BLaER1 treated with 17β-estradiol and CSF1 and Interleukin-3, amounts not matched to agents 10 nM and 100 nM (cell line): ENCODE measurements at regions not wholly inside any gene's neighbourhood (a gene's known extent, or its start where the extent isn't known, plus 50 kb on each side); places are given as distances from the start of the nearest gene placed in this dataset.
A peak's percentile ranks its signal among the peaks of the same experiment; 100 is the strongest.

Source experiments
- H3K27ac ChIP-seq, 11 experiments: shearing (Covaris generic); formaldehyde crosslinking; 2 replicates each; pipeline ENCODE4 v1.8.1; 2022
- H3K27me3 ChIP-seq, 11 experiments: shearing (Covaris generic); formaldehyde crosslinking; 2 replicates each; pipeline ENCODE4 v1.8.1; 2022
- H3K36me3 ChIP-seq, 11 experiments: shearing (Covaris generic); formaldehyde crosslinking; 2 replicates each; pipeline ENCODE4 v1.8.1; 2022
- H3K4me1 ChIP-seq, 10 experiments: shearing (Covaris generic); formaldehyde crosslinking; 2 replicates each; pipeline ENCODE4 v1.8.1; 2022
- H3K4me2 ChIP-seq, 11 experiments: shearing (Covaris generic); formaldehyde crosslinking; 2 replicates each; pipeline ENCODE4 v1.8.1; 2022
- H3K4me3 ChIP-seq, 10 experiments: shearing (Covaris generic); formaldehyde crosslinking; 2 replicates each; pipeline ENCODE4 v1.8.1; 2022
- H3K9ac ChIP-seq, 11 experiments: shearing (Covaris generic); formaldehyde crosslinking; 2 replicates each; pipeline ENCODE4 v1.8.1; 2022
- H3K9me3 ChIP-seq, 11 experiments: shearing (Covaris generic); formaldehyde crosslinking; replicated peaks in 1 of 11; 2 replicates each; pipeline ENCODE4 v1.8.1; 2022
- H4K20me1 ChIP-seq, 11 experiments: shearing (Covaris generic); formaldehyde crosslinking; 2 replicates each; pipeline ENCODE4 v1.8.1; 2022
- Cebpa-rat ChIP-seq, 11 experiments: shearing (Covaris generic); IDR thresholded peaks; 2 replicates each; pipeline ENCODE4 v1.8.1; 2022

DNA sequence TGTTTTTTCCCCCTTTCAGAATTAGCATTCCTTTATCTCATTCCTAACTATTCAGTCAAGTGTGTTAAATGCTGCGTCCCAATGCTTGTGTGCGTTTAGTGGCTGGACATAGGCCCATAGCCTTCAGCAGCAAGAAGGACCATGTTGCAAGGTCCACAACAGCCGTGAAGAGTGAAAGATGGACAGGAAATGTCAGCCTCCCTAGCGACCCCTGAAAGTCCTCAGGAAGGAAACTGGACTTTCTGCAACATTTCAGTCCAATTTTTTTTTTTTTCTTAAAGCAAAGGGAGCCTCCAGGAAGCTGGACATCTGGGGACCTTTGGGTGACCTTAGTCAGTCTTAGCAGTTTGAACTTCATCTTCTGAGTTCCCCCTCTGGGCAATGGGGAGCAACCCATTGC is 550.7 kb upstream of the MGMT start:
- H3K27me3 ChIP-seq, result no peaks in the 10 kb centered on the region
- H3K36me3 ChIP-seq, result no peaks in the 10 kb centered on the region
- H3K4me2 ChIP-seq, result no peak overlapping the region

GRCh38 chr10:128921389-128922022 is 545.5 kb upstream of the MGMT start:
- Histone ChIP-seq H3K4me2 (no peak overlapping the region), H3K36me3 (no peaks in the 10 kb centered on the region), H3K4me1 (no peaks in the 10 kb centered on the region), H3K9ac (no peak overlapping the region), H4K20me1 (no peaks in the 10 kb centered on the region), H3K4me3 (no peak overlapping the region), H3K9me3 (peaks cover 0 to 19% (median 0%) of the 10 kb centered on the region in 11 experiments; a peak in 6 of 22 replicates), H3K27ac (no peak overlapping the region), H3K27me3 (no peaks in the 10 kb centered on the region)
- TF ChIP-seq Cebpa-rat (IDR thresholded peaks at IDR 0.05), result no peak

More for the DNA sequence above, 550.7 kb upstream of the MGMT start:
- no peak for TF ChIP-seq Cebpa-rat (IDR thresholded peaks at IDR 0.05)
- no peaks in the 10 kb centered on the region for H4K20me1 ChIP-seq
- no peak overlapping the region for H3K9ac ChIP-seq
- H3K4me3 ChIP-seq, result no peak overlapping the region
- no peak overlapping the region for H3K27ac ChIP-seq
- no peaks in the 10 kb centered on the region for H3K9me3 ChIP-seq
- H3K4me1 ChIP-seq, result no peaks in the 10 kb centered on the region

GRCh38 chr10:128922172-128922571 is 544.9 kb upstream of the MGMT start:
- no peak overlapping the region for H3K9ac ChIP-seq
- H3K4me1 ChIP-seq, result no peaks in the 10 kb centered on the region
- peaks cover 0 to 22% (median 0%) of the 10 kb centered on the region in 11 experiments; a peak in 6 of 22 replicates for H3K9me3 ChIP-seq
- TF ChIP-seq Cebpa-rat (IDR thresholded peaks at IDR 0.05), result no peak
- no peak overlapping the region for H3K27ac ChIP-seq
- H3K27me3 ChIP-seq, result no peaks in the 10 kb centered on the region
- no peaks in the 10 kb centered on the region for H3K36me3 ChIP-seq
- H4K20me1 ChIP-seq, result no peaks in the 10 kb centered on the region
- no peak overlapping the region for H3K4me3 ChIP-seq
- H3K4me2 ChIP-seq, result no peak overlapping the region

DNA sequence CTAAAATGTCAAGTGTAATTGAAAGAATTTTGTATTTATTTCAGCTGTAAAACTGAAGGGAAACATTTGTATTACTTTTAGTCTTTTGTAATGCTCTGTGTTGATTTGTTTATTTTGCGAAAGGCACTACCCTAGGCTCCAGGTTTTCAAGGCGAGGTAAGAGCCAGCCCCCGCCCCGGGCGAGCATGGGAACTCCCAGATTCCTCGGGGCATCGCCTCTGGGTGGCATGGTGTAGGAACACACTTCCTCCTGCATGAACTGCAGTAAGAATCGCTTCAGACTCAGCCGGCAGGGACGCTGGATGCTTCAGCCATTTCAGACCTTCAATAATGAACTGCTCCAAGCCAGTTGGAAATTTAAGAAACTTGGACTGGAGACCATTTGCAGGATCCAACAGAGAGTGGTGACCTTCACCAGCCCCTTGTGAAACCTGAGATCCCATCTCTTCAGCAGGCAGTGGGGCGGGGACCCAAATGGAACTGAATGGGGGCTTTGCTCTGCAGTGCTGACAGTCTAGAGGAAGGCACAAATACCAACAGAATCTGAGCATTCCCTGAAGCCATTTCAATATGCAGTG is 544.3 kb upstream of the MGMT start:
- no peaks in the 10 kb centered on the region for H3K27me3 ChIP-seq
- no peaks in the 10 kb centered on the region for H3K36me3 ChIP-seq
- TF ChIP-seq Cebpa-rat (IDR thresholded peaks at IDR 0.05), result no peak
- H3K9me3 ChIP-seq, result peaks cover 0 to 22% (median 0%) of the 10 kb centered on the region in 11 experiments; a peak in 6 of 22 replicates
- no peaks in the 10 kb centered on the region for H4K20me1 ChIP-seq
- H3K27ac ChIP-seq, result no peak overlapping the region
- H3K4me3 ChIP-seq, result no peak overlapping the region
- H3K4me2 ChIP-seq, result no peak overlapping the region
- no peak overlapping the region for H3K9ac ChIP-seq
- no peaks in the 10 kb centered on the region for H3K4me1 ChIP-seq

DNA sequence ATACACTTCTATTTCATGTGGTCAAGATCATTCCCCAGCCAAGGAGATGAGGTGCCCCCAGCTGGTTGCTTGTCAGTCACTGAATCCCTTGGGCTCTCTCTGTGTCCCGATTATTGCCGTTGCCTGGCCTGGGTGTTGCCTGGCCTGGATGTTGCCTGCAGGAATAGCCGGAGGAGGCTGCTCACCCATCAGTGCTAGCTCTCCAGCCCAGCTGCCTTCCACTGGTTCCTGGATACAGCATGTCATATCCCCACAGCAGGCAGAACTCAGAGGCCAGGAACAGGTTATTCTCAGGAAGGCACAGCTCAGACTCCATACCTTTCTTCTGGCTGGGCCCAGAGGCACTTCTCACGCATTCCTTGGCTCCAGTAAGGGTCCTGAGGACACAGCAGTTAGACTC is 542.1 kb upstream of the MGMT start:
- peaks cover 0 to 22% (median 0%) of the 10 kb centered on the region in 11 experiments; a peak in 6 of 22 replicates for H3K9me3 ChIP-seq
- H4K20me1 ChIP-seq, result no peaks in the 10 kb centered on the region
- H3K27me3 ChIP-seq, result no peaks in the 10 kb centered on the region
- no peak for TF ChIP-seq Cebpa-rat (IDR thresholded peaks at IDR 0.05)
- H3K4me2 ChIP-seq, result no peak overlapping the region
- no peaks in the 10 kb centered on the region for H3K36me3 ChIP-seq
- no peak overlapping the region for H3K4me3 ChIP-seq
- H3K4me1 ChIP-seq, result no peaks in the 10 kb centered on the region
- H3K27ac ChIP-seq, result no peak overlapping the region
- no peak overlapping the region for H3K9ac ChIP-seq

DNA sequence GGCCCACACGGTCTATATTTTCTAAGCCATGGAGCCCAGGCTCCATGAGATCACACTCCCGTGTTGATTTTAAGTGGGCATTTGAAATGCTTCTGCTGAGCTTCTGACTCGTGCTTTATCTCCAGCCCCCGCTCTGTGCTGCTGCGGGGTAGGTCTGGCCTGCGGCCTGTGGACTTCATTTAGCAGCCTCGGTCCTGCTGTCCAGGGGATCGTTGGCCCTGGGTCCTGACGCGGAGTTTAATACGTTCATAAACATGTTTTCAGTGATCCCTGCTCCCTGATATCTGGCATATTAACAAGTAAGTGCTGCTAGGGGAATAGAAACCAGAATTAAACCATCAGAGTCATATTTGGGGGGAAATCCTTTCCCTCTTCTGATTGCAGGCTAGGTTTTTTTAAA is 540.3 kb upstream of the MGMT start:
- TF ChIP-seq Cebpa-rat (IDR thresholded peaks at IDR 0.05), result no peak
- Histone ChIP-seq H3K4me1 (no peaks in the 10 kb centered on the region), H3K4me3 (no peak overlapping the region), H3K9ac (no peak overlapping the region), H3K27ac (no peak overlapping the region), H3K27me3 (0 out of 22 replicates have a peak, but pooled peaks cover 0 to under 1% (median 0%) of the 10 kb centered on the region in 11 experiments), H3K9me3 (peaks cover 0 to 22% (median 0%) of the 10 kb centered on the region in 11 experiments; a peak in 6 of 22 replicates), H4K20me1 (no peaks in the 10 kb centered on the region), H3K36me3 (no peaks in the 10 kb centered on the region), H3K4me2 (no peak overlapping the region)

- no peak overlapping the region for H3K4me2 ChIP-seq
- H3K9me3 ChIP-seq, result peaks cover 0 to 22% (median 0%) of the 10 kb centered on the region in 11 experiments; a peak in 6 of 22 replicates
- H3K27ac ChIP-seq, result no peak overlapping the region
- H3K4me3 ChIP-seq, result no peak overlapping the region
- TF ChIP-seq Cebpa-rat (IDR thresholded peaks at IDR 0.05), result peak in 6 of 11 experiments; percentile 40 to 81 (median 54); a peak in 8 of 22 replicates
- no peaks in the 10 kb centered on the region for H4K20me1 ChIP-seq
- H3K36me3 ChIP-seq, result no peaks in the 10 kb centered on the region
- peaks cover 0 to 6% (median 0%) of the 10 kb centered on the region in 11 experiments; a peak in 1 of 22 replicates for H3K27me3 ChIP-seq
- H3K9ac ChIP-seq, result no peak overlapping the region
- no peaks in the 10 kb centered on the region for H3K4me1 ChIP-seq
These were observed 539.4 kb upstream of the MGMT start for GRCh38 chr10:128927497-128928161.

DNA sequence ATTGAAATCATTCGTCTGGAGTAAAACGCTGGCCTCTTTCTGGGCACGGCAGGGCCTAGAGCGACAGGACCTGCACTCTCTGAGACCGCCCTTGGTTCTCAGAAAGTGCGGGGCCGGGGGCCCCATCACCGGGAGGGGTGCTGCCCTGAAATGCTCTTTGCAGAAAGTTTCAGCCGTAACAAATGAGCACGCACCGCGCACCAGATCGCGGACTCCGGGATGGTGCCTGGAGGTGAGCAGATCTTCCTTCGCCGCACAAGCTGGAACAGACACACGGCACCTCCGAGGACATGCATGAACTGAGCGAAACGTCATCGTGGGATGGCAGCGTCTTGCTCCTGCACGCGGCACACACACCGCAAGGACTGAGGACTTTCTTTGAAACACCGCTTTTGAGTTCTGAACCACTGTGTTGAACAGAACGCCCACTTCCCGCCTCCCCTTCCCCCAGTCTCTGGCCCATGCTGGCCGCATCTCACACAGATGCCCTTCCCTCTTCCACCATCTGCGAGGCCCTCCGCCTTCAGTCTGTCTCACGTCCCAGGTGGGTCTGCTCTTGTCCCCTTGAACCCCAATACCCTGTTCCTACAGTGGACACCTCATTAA is 538.7 kb upstream of the MGMT start:
- no peak for TF ChIP-seq Cebpa-rat (IDR thresholded peaks at IDR 0.05)
- Histone ChIP-seq H4K20me1 (no peaks in the 10 kb centered on the region), H3K9me3 (peaks cover 0 to 22% (median 0%) of the 10 kb centered on the region in 11 experiments; a peak in 6 of 22 replicates), H3K4me3 (no peak overlapping the region), H3K36me3 (no peaks in the 10 kb centered on the region), H3K4me2 (no peak overlapping the region), H3K9ac (no peak overlapping the region), H3K4me1 (no peaks in the 10 kb centered on the region), H3K27ac (no peak overlapping the region), H3K27me3 (peaks cover 0 to 11% (median 0%) of the 10 kb centered on the region in 11 experiments; a peak in 1 of 22 replicates)

- H3K9me3 ChIP-seq, result peaks cover 0 to 22% (median 0%) of the 10 kb centered on the region in 11 experiments; a peak in 6 of 22 replicates
- no peaks in the 10 kb centered on the region for H3K36me3 ChIP-seq
- 0 out of 20 replicates have a peak, but pooled peaks cover 0 to under 1% (median 0%) of the 10 kb centered on the region in 10 experiments for H3K4me1 ChIP-seq
- H3K9ac ChIP-seq, result no peak overlapping the region
- H4K20me1 ChIP-seq, result no peaks in the 10 kb centered on the region
- no peak overlapping the region for H3K4me2 ChIP-seq
- H3K4me3 ChIP-seq, result no peak overlapping the region
- H3K27me3 ChIP-seq, result peaks cover 0 to 17% (median 0%) of the 10 kb centered on the region in 11 experiments; a peak in 2 of 22 replicates
- no peak for TF ChIP-seq Cebpa-rat (IDR thresholded peaks at IDR 0.05)
- H3K27ac ChIP-seq, result no peak overlapping the region
These were observed 537.9 kb upstream of the MGMT start for GRCh38 chr10:128929131-128929530.
